SW 1271 (cell line): ENCODE measurements at regions not wholly inside any gene's neighbourhood (a gene's known extent, or its start where the extent isn't known, plus 50 kb on each side); places are given as distances from the start of the nearest gene placed in this dataset.

Source experiments
- DNase-seq, 2 experiments: peaks; one replicate each; lab custom pipeline; 2025; lab: John Stamatoyannopoulos, UW

GRCh38 chr6:98634569-98634968, 199.8 kb upstream of the POU3F2 start:
- no peak for DNase-seq

- no peak for DNase-seq
Measured at GRCh38 chr6:98635191-98635590, 199.2 kb upstream of the POU3F2 start.

DNA sequence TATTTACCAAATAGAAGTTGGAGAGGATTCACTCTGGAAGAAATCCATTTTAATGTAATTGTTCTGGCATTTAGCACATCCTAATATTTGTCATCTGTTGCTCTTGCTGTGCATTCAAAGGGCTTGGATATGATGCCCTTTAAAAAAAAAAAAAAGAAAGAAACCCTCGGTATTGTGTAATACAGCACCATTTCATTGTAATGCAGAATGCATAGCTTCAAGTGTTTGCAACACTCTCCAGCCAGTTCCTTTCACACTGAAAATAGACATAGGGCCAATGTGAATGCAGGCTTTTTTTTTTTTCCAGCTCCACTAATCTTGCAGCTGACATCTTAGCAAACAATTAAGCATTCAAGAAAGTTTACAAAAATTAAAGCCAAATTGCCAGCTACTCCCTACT, 197.4 kb upstream of the POU3F2 start:
- DNase-seq, result no peak

DNA sequence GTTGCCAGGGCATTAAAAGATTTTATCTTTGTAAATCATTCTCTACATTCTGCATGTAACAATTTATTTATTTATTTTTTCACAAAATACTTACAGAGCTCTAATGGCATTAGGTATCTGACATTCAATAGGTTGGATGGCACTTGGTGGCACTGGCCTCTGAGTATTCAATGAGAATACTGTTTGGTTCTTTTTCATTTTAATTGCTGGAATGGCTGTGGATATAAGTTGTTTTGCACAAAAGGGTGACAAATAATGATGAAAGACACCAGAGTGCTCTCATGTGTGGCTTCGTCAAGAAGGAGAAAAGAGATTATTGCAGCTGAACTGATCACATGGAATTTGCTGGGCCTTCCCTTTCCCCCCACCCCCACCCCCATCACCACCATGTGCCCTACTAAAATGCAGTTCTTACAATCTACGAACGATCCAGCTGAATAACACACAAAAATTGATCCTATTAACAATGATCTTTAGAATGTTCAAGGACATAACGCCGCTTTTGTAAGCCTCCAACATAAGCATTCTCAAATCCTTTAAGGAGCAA, 195.2 kb upstream of the POU3F2 start:
- no peak for DNase-seq

DNA sequence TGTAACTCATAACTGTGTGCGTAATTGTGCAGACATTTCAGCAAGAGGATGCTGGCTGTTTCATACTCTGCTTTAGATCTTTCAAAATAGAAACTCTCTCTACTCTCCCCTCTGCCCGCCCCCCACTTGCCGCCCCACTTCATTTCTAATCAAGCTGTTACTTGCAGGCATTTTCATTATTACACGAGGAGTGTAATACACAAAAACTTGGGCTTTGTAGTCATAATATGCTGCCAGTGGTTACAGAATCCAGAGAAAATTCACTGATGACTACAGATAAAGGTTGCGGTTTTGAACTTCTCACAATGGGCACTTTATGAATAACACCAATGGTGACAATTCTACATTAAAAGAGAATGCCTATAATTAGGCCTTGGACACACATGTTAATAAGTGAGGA, 194.0 kb upstream of the POU3F2 start:
- DNase-seq, result no peak

DNA sequence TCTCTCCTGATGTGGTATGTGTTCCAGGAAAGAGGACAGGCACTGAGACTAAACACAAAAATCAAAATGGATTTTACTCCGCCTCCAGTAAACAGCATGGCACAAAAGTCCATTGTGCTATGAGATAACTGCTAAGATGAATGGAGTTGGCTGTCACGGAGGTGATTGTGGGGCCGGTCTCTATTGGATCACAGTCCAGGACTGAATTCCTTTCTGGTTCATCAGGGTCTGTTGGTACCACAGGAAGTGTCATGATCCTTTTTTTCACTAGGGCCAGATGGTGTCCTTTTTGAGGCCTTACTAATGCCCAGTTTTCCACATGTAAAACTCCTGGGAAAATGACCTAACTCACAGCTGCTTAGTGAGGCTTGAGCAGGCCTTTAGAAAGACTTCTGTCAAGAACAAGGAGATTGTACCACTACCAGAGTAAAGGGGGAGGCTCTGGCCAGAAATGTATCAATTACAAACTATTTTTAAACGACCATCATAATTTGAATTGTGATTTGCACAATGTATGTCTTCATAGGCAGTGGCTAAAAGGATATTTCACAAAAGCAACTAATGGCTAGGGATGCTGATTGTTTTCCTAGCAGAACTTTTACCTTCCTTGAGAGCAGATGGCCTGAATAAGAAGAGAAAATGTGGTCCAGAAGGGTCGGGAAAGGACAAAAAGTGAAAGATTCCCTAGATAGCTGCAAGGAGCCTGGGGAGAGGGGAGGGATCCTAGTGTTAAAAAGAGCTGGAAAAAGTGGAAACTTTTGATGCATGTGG, 192.2 kb upstream of the POU3F2 start:
- DNase-seq, result no peak

GRCh38 chr6:98644063-98644462, 190.3 kb upstream of the POU3F2 start:
- no peak for DNase-seq

- no peak for DNase-seq
Measured at GRCh38 chr6:98648211-98648914, 186.0 kb upstream of the POU3F2 start.

GRCh38 chr6:98650941-98651340, 183.4 kb upstream of the POU3F2 start:
- DNase-seq, result no peak

DNA sequence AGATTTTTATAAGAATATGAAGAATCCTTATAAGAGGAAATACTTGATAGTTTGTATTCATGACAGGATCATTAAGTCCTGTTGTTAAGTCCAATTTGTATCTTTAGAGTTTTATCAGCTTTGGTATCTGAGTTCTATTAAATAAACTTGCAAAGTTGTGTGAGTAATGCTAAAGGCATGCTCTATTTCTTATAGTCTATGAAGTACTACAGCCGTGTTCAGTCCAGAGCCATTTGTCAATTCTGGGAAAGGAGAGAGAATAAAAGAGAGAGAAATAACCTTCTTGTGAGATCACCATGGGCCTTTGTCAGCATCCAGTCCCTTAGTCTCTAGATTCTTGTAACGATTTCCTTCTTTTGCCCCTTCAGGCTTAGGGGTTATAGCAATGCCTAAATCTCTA, 181.2 kb upstream of the POU3F2 start:
- DNase-seq, result no peak

GRCh38 chr6:98657764-98658163, 176.6 kb upstream of the POU3F2 start:
- no peak for DNase-seq

DNA sequence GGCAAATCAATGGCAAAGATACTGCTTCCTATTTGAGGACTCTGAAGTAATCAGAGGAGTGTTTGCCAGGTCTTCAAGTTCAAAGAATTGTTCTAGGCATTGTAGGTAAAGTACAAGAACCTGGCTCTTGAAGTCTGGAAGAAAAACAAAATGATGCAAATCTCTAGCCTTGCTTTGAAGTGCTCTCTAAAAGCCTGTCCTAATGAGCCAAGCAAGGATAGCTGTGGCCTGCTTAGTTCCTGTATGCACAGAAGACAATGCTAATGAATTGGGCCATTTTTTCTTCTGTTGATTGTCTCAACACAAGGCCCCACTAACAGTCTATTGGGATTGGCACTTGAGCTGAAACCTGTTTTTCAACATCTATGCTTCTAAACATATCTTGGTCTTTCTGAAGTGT, 165.0 kb upstream of the POU3F2 start:
- DNase-seq, result no peak

DNA sequence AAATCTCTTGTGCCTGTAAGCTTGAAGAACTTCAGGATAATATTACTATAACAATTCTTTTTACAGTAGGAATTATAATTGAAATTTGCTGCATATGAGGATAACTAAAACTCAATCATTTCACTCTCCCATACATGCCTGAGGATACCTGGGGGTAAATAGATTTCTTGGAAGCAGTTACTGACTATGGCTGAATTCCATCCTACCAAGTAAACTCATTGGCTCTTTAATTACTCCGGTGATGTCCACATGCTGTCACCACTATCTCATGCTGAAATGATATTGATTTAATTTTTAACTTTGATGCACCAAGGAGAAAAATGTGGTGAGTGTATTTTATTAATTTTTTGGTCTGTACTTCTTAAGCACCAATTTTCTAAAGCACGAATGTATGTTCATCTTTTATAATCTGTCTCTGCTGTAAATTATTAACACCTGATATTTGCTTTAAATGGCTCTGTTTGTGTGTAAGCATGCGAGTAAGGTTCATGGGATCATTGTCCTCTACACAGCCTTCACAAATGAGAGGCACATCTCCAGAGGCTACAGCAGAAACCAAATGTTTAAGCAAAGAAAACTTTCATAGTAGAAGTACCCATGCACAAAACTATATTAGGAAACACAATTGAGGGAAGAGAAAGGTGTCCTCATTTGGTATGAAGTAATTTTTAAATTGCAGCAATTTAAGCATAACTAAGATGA, 164.2 kb upstream of the POU3F2 start:
- DNase-seq, result no peak

DNA sequence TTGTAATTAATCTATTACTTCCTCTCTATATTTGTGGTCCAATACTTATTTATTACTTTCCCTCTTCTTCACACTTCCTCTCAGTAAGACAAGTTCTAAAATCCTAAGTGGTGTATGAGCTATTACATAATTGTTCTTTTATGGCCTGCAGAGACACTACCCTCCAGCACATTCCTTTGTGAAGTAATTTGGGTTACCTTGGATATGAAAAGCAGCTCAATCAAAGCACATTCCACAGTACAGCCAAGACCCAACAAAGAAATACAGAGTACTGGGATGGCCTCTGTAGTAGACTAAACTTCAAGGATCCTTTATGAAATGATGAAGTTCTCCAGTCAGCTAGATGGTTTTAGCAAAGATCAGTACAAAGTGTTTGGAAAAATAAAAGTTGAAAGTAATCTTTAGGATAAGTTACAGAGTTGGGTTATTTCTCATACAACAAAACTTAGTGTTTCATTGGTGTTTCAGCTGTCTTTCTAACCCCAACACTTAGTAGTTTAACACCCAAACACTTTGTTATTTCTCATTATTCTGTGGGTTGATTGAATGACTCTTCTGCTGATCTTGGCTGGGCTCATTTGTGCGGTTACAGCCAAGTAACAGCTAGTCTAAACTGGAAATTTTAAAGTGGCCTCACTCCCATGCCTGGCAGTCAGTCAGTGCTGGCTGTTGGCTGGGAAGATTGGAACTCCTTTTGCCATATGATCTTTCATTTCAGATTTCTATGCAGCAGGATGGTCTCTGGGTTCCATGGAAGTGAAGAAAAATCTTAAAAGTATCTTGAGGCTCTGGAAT, 161.5 kb upstream of the POU3F2 start:
- DNase-seq, result no peak

DNA sequence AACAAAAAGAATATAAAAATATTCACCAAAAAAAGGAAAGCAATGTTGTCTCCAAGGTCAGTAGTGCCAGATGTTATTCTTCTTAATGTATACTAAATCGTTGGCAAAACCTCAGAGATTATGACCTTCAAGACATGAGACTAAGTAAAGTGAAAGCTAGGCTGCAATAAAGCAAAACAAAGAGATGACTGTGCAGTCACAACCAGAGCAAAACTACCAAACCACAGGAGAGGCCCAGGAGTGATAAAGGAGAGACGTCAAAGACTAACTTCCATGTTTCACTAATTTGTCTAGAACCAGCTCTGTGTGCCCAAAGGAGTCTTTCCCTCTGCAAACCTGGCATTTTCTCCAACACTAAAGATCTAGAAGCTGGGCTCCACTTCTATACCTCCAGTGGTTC, 155.9 kb upstream of the POU3F2 start:
- no peak for DNase-seq

DNA sequence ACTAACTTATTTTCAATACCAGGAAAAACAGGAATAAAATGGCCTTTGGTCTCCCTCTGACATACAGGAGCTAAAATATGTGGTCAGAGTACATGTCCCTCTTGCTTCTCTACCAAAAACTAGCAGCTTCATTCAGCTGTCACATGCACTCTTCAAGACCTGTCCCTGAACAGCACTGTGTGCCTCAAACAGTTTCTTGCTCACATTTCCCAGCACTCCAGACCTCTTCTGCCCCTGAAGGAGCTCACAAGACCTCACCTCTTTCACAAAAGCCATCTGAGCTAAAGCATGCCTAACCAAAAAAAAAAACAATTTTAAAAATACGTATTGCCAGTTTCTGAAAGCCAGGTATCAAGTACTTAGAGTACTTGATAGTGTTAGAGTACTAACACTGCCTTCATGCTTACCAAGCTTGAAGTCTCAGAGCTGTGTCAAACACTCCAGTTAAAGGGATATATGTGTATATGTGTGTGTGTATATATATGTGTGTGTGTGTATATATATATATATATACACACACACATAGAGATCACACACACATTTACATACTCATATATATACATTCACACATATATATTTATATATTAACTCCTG, 148.3 kb upstream of the POU3F2 start:
- no peak for DNase-seq

GRCh38 chr6:98687752-98688151, 146.6 kb upstream of the POU3F2 start:
- no peak for DNase-seq

DNA sequence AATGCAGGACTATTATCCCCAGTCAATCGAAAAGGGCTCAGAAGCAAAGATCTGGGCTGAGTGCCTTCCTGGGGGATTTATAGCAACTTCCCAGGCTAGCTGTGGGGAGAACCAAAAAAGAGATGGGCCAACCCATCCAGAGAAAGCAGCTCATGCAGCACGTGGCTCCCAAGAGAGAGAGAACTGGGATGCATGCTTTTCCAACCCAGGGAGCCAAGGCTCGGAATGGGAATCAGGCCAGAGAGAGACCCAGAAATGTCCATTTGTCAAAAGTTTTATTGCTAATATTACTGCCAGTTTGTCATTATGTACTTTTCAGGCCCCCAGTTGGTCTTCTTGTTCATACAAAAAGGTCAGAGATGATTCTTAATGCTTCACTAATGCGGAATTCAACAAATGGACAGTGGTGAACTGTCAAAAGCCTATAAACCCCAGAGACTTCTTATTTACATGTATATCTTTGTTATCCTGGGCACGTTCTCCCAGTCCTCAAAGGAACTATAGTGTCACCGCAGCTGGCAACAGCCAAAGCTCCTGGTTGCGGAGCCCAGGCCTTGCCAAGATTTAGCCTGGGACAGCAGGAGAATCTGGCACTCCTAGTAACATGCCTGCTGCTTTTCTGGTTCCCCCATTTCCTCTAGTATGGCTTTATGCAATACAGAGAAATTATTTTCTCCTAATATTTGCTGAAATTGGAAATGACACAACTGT, 139.1 kb upstream of the POU3F2 start:
- DNase-seq, result no peak

- DNase-seq, result no peak
Measured at GRCh38 chr6:98711380-98711779, 123.0 kb upstream of the POU3F2 start.

- DNase-seq, result no peak
Measured at GRCh38 chr6:98716341-98716740, 118.0 kb upstream of the POU3F2 start.

GRCh38 chr6:98717322-98717877, 117.0 kb upstream of the POU3F2 start:
- no peak for DNase-seq
